Thyroid gland (tissue), 4 donors: ENCODE measurements at regions not wholly inside any gene's neighbourhood (a gene's known extent, or its start where the extent isn't known, plus 50 kb on each side); places are given as distances from the start of the nearest gene placed in this dataset.

ENCODE experiments used
- CTCF ChIP-seq, 6 experiments: fragments of 200-600 bp in 3 of 6; fragments of 450-650 bp in 3 of 6; sonication (generic) in 3 of 6; IDR thresholded peaks; one replicate each; pipeline ENCODE4 v1.5.1; 2016 to 2019; ENCODE audit warnings: antibody characterized with exemption in 6 of 6, mild to moderate bottlenecking in 2 of 6, inconsistent platforms in 1 of 6, moderate library complexity in 1 of 6
- POLR2A ChIP-seq, 2 donors: fragments of 450-650 bp; IDR thresholded peaks; one replicate each; pipeline ENCODE4 v1.6.1; 2017; ENCODE audit warnings: antibody characterized with exemption in 2 of 2, mild to moderate bottlenecking in 2 of 2, moderate library complexity in 1 of 2

DNA sequence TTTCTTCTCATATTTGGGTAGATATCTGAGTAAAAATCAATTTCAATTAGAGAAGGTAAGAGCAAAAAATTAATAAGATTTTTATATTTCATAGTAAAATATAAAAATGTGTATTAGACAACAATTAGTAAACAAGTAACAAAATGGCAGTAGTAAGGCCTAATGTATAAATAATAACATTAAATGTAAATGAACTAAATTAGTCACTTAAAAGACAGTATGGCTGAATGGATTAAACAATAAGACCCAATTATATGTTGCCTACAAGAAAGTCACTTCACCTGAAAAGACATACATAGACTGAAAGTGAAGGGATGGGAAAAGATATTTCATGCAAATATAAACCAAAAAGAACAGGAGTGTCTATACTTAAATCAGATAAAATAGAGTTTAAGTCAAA is 147.6 kb downstream of the TRMT11 start:
- TF ChIP-seq CTCF (IDR thresholded peaks at IDR 0.05) (no peak), POLR2A (IDR thresholded peaks at IDR 0.05) (no peak)
